NCI-H2107 (cell line): ENCODE measurements at regions not wholly inside any gene's neighbourhood (a gene's known extent, or its start where the extent isn't known, plus 50 kb on each side); places are given as distances from the start of the nearest gene placed in this dataset.
A peak's percentile ranks its signal among the peaks of the same experiment; 100 is the strongest.

Experiments
- DNase-seq: peaks from one replicate; lab custom pipeline; 2025; lab: John Stamatoyannopoulos, UW

- no peak for DNase-seq
Observed at GRCh38 chr11:13104619-13105236, 95.6 kb downstream of the RASSF10 start.

GRCh38 chr11:13105237-13105844 lies 96.2 kb downstream of the RASSF10 start:
- DNase-seq: peak; percentile 27

GRCh38 chr11:13107544-13108044 lies 98.5 kb downstream of the RASSF10 start:
- no peak for DNase-seq

- no peak for DNase-seq
Observed at GRCh38 chr11:13108416-13108815, 99.3 kb downstream of the RASSF10 start.

- no peak for DNase-seq
Observed at GRCh38 chr11:13109616-13110015, 100.5 kb downstream of the RASSF10 start.

GRCh38 chr11:13110145-13110544 lies 101.0 kb downstream of the RASSF10 start:
- no peak for DNase-seq

GRCh38 chr11:13110929-13111812 lies 102.1 kb downstream of the RASSF10 start:
- peak; percentile 19 for DNase-seq

- DNase-seq: no peak
Observed at GRCh38 chr11:13111813-13112130, 102.7 kb downstream of the RASSF10 start.

- peak; percentile 81 for DNase-seq
Observed at GRCh38 chr11:13114566-13115379, 105.7 kb downstream of the RASSF10 start.

- no peak for DNase-seq
Observed at GRCh38 chr11:13115380-13115675, 106.2 kb downstream of the RASSF10 start.

- no peak for DNase-seq
Observed at GRCh38 chr11:13116491-13116890, 107.4 kb downstream of the RASSF10 start.

GRCh38 chr11:13117344-13117743 lies 108.2 kb downstream of the RASSF10 start:
- no peak for DNase-seq

- DNase-seq: no peak
Observed at GRCh38 chr11:13118194-13118593, 109.1 kb downstream of the RASSF10 start.

GRCh38 chr11:13118650-13119049 lies 109.5 kb downstream of the RASSF10 start:
- no peak for DNase-seq

GRCh38 chr11:13119361-13119760 lies 110.2 kb downstream of the RASSF10 start:
- DNase-seq: no peak

- DNase-seq: peak; percentile 51
Observed at GRCh38 chr11:13119941-13120520, 110.9 kb downstream of the RASSF10 start.

- DNase-seq: no peak
Observed at GRCh38 chr11:13120691-13121090, 111.6 kb downstream of the RASSF10 start.

- DNase-seq: peak; percentile 84
Observed at GRCh38 chr11:13126430-13126829, 117.3 kb downstream of the RASSF10 start.

GRCh38 chr11:13127161-13127560 lies 118.0 kb downstream of the RASSF10 start:
- DNase-seq: no peak

- DNase-seq: no peak
Observed at GRCh38 chr11:13128354-13128753, 119.2 kb downstream of the RASSF10 start.

- DNase-seq: no peak
Observed at GRCh38 chr11:13134066-13134465, 125.0 kb downstream of the RASSF10 start.

GRCh38 chr11:13134886-13135285 lies 125.8 kb downstream of the RASSF10 start:
- no peak for DNase-seq
